Lower lobe of right lung (tissue), 2 donors: ENCODE measurements at regions not wholly inside any gene's neighbourhood (a gene's known extent, or its start where the extent isn't known, plus 50 kb on each side); places are given as distances from the start of the nearest gene placed in this dataset.

Experiments used
- ATAC-seq, 2 donors: fragments of 200-7000 bp; cut with Tn5 transposase; one replicate each; pipeline ENCODE4 v1.9.1; 2020 to 2022; ENCODE audit warnings: mild to moderate bottlenecking in 2 of 2, moderate library complexity in 2 of 2
- DNase-seq: peaks from one replicate; pipeline ENCODE4 v3.0.0-alpha.2; 2020
- H3K27ac ChIP-seq: fragments of 200-600 bp; one replicate; pipeline ENCODE4 v1.8.0; 2022
- H3K27me3 ChIP-seq: fragments of 200-600 bp; one replicate; pipeline ENCODE4 v1.8.0; 2022; ENCODE audit warnings: low read depth
- H3K36me3 ChIP-seq: fragments of 200-600 bp; one replicate; pipeline ENCODE4 v1.8.0; 2022; ENCODE audit warnings: mild to moderate bottlenecking
- H3K4me1 ChIP-seq: fragments of 200-600 bp; one replicate; pipeline ENCODE4 v1.8.0; 2022
- H3K4me3 ChIP-seq: fragments of 200-600 bp; one replicate; pipeline ENCODE4 v1.8.0; 2022; ENCODE audit warnings: mild to moderate bottlenecking
- H3K9me3 ChIP-seq: fragments of 200-600 bp; one replicate; pipeline ENCODE4 v1.8.0; 2022
- intact Hi-C: fragments of 100-400 bp; cut with DNase I; formaldehyde crosslinking; loops from one replicate; pipeline ENCODE4 v1.11.0; 2022
- TF ChIP-seq, protein P1 (sequence below): fragments of 200-600 bp; IDR thresholded peaks from one replicate; pipeline ENCODE4 v1.8.0; 2022; ENCODE audit warnings: antibody characterized with exemption, mild to moderate bottlenecking
- donor health status: DM: no; HTN: yes; CAD: no; lungs with severe emphysema.

DNA sequence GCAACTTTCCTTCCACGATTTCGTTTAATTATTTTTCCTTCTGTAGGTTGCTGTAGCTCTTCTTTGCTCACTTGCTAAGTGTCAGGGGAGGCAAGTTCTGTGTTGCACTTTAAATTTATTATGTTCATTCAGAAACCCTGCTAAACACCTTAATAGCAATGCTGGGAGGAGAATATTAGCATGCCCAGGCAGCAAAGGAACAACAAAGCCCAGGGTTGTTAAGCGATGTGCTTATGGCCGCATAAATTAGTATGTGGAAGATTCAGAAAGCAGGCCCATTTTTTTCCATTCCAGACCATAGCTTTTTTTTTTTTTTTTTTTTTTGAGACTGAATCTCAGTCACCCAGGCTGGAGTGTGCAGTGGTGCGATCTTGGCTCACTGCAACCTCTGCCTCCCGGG is 151.3 kb downstream of the BACH1 start:
- ATAC-seq, result no peak
- peak overlapping the region; percentile 4 for H3K27ac ChIP-seq
- TF ChIP-seq, protein P1, sequence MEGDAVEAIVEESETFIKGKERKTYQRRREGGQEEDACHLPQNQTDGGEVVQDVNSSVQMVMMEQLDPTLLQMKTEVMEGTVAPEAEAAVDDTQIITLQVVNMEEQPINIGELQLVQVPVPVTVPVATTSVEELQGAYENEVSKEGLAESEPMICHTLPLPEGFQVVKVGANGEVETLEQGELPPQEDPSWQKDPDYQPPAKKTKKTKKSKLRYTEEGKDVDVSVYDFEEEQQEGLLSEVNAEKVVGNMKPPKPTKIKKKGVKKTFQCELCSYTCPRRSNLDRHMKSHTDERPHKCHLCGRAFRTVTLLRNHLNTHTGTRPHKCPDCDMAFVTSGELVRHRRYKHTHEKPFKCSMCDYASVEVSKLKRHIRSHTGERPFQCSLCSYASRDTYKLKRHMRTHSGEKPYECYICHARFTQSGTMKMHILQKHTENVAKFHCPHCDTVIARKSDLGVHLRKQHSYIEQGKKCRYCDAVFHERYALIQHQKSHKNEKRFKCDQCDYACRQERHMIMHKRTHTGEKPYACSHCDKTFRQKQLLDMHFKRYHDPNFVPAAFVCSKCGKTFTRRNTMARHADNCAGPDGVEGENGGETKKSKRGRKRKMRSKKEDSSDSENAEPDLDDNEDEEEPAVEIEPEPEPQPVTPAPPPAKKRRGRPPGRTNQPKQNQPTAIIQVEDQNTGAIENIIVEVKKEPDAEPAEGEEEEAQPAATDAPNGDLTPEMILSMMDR, result no peak

DNA sequence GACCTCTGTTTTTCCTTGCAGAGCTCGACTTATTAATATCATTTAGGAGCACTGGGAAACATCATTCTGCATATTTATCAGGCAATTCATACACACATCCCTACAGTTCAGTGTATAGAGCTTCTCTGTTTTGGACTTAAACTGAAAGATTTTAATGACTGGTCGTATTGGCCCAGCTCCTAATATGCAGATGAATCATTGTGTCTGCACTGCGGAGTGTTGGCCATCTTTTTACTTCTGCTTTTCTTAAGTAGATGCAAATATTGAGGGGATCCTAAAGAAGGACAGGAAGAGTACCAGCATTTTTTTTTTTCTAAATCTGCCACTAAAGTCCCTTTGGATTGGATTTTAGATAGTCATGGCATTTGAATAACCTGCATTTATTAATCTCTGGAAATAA is 154.8 kb downstream of the BACH1 start:
- DNase-seq, result no peak
- H3K9me3 ChIP-seq, result peaks cover under 1% of the 10 kb centered on the region

More for the DNA sequence above, 151.3 kb downstream of the BACH1 start:
- no peaks in the 10 kb centered on the region for H3K27me3 ChIP-seq
- H3K36me3 ChIP-seq, result no peaks in the 10 kb centered on the region
- H3K4me1 ChIP-seq, result no peaks in the 10 kb centered on the region
- no peak overlapping the region for H3K4me3 ChIP-seq
- no peak for DNase-seq
- intact Hi-C loops, result no loop called here
- peaks cover 6% of the 10 kb centered on the region for H3K9me3 ChIP-seq

DNA sequence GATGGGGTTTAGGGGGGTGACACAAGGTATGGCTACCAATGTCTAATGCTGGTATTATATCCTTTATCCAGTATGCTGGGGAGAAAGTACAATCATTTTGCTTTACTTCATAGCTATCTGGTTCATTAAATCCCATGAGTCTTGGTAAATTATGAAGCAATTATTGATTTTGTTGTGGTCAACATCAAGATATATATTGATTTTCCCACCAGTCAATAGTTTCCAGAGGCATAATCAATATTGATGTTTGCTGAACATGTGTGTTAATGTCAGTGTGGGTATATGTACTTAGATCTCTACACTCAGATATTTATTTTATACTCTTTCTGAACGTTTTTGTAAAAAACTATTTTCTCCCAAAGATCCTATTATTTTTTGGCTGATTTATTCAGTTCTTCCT is 155.5 kb downstream of the BACH1 start:
- TF ChIP-seq, protein P1, result no peak
- H3K4me1 ChIP-seq, result no peaks in the 10 kb centered on the region
- ATAC-seq, result no peak
- DNase-seq, result no peak
- intact Hi-C loops, result no loop called here
- H3K36me3 ChIP-seq, result no peaks in the 10 kb centered on the region
- H3K9me3 ChIP-seq, result no peaks in the 10 kb centered on the region
- no peak overlapping the region for H3K27ac ChIP-seq
- no peaks in the 10 kb centered on the region for H3K27me3 ChIP-seq
- no peak overlapping the region for H3K4me3 ChIP-seq

More for the DNA sequence above, 154.8 kb downstream of the BACH1 start:
- no peaks in the 10 kb centered on the region for H3K36me3 ChIP-seq
- no peak overlapping the region for H3K4me3 ChIP-seq
- no peaks in the 10 kb centered on the region for H3K4me1 ChIP-seq
- TF ChIP-seq, protein P1, result no peak
- intact Hi-C loops, result no loop called here
- no peaks in the 10 kb centered on the region for H3K27me3 ChIP-seq
- no peak overlapping the region for H3K27ac ChIP-seq
- ATAC-seq, result no peak

DNA sequence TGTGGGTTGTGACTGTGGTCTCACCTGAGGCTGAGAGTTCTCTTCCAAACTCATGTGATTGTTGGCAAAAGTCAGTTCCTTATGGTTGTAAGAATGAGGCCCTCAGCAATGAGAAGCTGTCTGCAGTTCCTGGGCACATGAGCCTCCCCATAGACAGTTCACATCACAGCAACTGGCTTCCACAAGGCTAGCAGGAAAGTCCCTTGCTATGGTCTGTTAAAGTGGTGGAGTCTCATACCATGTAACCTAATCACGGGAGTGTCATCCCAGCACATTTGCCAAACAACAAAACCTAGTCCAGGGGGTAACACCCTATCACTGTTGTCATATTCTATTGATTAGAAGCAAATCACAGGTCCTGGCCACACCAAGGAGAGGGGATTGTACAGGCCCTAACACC is 163.8 kb downstream of the BACH1 start:
- DNase-seq, result no peak
- Histone ChIP-seq H3K36me3 (no peaks in the 10 kb centered on the region), H3K4me3 (no peak overlapping the region), H3K4me1 (no peaks in the 10 kb centered on the region), H3K27me3 (no peaks in the 10 kb centered on the region), H3K9me3 (no peaks in the 10 kb centered on the region), H3K27ac (no peak overlapping the region)
- ATAC-seq, result no peak
- intact Hi-C loops, result no loop called here
- TF ChIP-seq, protein P1, result no peak

DNA sequence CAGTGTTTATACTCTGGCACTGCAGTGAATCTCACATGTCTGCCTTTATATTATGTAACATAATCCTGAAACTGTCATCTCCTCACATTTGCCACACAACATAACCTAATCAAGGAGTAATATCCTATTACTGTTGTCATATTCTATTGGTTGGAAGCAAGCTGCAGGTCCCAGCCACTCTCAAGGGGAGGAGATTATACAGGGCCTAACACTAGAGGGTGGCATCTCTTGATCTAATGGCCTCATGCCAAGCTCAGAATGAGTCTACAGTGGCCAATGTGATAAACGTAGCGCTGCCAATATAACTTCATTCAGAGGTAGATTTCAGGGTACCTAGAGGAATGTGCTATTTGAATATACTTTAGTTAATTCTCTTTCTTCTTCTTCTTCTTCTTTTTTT is 166.8 kb downstream of the BACH1 start:
- no peak for DNase-seq
- H3K4me1 ChIP-seq, result no peaks in the 10 kb centered on the region
- no peaks in the 10 kb centered on the region for H3K9me3 ChIP-seq
- H3K27ac ChIP-seq, result no peak overlapping the region
- no peak overlapping the region for H3K4me3 ChIP-seq
- TF ChIP-seq, protein P1, result no peak
- no peaks in the 10 kb centered on the region for H3K27me3 ChIP-seq
- no peaks in the 10 kb centered on the region for H3K36me3 ChIP-seq
- intact Hi-C loops, result no loop called here
- ATAC-seq, result no peak

DNA sequence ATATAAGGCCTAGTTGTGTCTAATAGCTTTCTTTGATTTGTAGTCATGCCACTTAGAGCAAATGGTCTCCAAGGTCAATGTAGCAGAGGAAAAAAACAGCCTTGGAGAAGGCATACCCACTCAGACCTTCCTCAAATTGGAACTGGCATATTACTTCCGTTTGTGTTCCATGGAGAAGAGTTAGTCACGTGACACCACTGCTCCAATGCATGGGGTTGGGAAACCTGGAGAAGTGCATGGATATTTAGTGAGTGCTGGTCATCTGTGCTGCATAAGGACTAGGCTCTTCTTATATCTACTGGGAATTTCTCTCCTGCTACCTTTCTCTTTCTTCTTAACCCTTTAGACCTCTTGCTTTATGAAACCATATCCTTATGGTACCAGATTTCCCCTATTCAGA is 167.8 kb downstream of the BACH1 start:
- Histone ChIP-seq H3K4me3 (no peak overlapping the region), H3K27ac (no peak overlapping the region), H3K9me3 (no peaks in the 10 kb centered on the region), H3K4me1 (no peaks in the 10 kb centered on the region), H3K36me3 (no peaks in the 10 kb centered on the region), H3K27me3 (no peaks in the 10 kb centered on the region)
- no peak for ATAC-seq
- TF ChIP-seq, protein P1, result no peak
- no peak for DNase-seq
- intact Hi-C loops, result no loop called here
